ENCODE measurements at regions not wholly inside any gene's neighbourhood (a gene's known extent, or its start where the extent isn't known, plus 50 kb on each side); places are given as distances from the start of the nearest gene placed in this dataset.

DNA sequence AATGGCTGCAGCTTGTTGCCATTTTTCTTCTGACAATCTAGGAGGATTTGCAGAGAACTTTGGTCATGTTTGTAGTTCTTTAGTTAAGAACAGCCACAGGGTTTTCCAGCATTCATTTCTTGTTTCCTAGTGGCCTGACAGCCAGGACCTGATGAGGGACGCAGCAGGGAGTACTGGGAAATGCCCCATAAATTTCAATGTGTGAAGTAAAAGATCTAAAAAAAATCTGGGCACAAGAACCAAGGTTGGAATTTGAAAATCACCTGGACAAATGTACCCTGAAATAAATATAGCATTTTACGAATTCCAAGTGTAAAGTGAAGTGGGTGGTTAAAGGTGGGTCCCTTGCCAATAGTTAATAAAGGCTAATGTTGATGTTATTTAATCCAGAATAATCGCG is 195.0 kb downstream of the ZIC1 start:
- DNase-seq, result no peak

DNA sequence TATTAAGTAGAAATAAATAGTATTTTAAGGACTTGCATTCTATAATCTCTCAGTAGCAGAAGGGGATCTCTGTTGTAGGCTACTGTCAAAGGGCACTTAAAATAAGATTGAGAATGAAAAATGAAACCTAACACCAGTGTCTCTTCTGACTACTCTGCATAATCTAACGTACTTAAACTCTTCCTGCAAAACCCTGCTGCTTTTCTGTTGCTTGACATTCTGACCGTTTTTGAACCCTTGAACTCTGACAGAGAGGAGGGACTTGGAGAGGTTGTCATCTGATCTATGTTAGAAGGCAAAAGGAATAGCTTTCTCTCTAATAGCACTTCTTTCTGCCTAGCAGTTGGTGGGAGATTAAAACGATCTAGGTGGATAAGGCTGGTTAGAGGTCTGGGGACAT is 204.6 kb downstream of the ZIC1 start:
- DNase-seq, result no peak

DNA sequence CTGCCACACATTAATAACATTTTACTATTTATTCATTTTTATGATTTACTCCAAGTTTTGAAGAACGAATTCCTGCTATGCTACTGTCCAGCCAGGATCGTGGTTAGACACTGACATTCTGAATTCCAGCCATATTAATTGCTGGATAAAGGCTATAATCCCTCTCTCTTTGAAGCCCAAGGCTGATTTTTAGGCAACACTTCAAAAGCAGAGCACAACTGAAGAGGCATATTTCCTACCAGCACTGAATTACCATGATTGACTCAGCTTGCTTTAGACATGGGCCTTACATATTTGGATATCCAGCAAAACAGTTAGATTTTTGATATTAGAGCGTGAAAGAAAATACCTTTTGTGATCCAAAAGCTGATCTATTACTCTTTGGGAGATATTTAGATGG is 205.0 kb downstream of the ZIC1 start:
- DNase-seq, result no peak

DNA sequence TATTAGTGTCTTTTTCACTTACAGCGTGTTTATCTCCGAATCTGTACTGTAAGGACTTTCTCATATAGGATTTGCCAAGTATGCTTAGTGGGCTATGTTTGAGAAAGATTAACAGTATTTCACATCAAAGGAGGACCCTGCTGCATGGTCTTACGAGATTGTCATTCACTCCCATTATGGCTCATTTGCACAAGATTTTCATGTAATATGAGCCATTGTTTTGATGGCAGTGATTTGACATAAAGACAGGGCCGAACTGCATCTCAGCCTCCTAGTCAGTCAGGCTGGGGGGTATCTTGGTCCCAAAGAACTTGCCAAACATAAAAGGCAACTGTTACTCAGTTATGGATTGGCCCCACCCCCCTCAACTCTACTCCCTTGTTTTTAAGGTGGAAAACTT is 205.9 kb downstream of the ZIC1 start:
- no peak for DNase-seq

DNA sequence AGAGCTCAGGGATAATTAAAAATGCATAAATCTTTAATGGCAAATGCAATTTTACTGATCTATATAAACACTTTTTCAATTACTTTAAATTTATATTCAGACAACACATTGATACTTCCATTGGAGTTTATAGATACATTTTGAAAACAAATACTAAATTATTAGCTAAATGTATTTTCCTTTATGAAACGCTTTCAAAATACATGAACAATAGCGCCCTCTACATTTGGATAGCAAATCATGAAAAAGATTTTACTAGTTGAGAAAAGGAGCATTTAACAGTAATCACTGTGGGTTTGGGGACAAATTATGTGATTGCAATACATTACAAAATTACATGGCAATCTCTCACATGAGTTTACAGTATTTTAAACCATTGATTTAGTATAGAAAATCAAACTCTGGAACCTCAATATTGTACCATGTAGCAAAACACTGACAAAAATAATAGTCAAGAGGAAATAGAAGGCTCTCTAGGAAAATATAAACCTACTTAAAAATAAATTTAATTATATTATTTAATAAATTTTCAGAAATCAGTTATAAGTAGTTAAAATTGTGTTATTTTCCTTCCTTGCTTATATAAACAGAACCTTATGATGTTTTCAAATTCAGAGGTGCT is 207.9 kb downstream of the ZIC1 start:
- no peak for DNase-seq

DNA sequence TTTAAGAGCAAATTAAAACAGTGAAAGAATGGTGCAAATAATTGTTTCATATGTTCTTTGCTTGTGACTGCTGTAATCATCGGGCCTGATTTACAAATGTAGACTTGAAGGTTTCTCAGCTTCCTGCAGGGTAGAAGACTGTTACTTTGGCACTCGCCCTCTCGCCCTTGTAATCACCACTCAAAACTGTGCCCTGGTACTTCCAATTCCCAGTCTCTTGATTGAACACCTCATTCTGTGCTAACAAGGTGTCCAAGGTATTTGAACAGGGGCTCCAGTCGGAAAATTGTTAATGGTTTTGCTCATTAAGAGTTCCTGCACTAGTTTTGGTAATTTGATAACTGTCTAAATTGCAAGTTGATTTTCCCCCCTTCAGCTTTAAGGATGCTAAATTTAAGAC is 209.5 kb downstream of the ZIC1 start:
- DNase-seq, result no peak

DNA sequence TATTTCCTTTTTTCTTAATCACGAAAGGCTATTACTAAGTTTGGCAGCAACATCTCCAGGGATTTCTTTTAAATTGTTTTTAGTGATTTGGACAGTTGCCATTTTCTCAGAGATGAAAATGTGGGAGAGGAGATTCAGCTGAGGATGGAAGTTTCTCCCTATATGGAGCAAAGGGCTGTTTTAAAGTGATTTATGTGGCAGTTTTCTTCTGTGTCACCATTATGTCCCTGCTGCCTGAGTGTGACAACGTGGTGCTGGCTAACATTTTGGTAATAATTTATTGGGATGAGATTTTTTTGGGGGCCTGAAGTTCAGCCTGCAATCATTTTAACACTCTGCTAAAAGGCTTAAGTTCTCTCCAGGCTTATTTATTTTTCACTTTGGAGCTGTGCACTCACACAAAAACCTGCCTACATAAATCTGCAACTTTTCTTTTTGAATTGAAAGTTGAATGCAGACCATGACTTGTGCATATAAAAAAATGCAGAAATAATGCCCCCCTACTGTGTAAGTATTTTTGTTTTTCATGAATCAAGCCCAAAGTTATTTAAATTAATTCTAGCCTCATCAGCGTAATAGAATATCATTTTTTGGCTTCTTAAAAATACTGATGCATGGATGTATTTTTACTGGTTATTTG is 210.9 kb downstream of the ZIC1 start:
- no peak for DNase-seq

DNA sequence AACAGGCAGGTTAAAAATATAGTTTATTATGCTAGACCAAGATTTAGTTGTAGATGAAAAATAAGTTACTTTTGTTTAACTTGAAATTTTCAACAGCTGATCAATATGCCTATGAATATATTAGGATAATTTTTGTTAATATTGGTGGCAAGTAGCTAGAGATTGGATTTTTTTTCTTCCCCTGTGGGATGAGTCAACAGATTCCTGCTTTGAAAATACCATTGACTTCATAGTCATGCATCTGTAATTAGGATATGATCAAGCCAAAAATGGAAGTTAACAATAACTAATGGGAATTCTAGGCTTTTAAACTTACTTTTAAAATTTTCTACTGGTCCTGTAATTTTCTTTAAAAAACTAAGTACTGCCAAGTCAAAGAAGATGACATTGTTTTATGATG is 211.7 kb downstream of the ZIC1 start:
- DNase-seq, result no peak

DNA sequence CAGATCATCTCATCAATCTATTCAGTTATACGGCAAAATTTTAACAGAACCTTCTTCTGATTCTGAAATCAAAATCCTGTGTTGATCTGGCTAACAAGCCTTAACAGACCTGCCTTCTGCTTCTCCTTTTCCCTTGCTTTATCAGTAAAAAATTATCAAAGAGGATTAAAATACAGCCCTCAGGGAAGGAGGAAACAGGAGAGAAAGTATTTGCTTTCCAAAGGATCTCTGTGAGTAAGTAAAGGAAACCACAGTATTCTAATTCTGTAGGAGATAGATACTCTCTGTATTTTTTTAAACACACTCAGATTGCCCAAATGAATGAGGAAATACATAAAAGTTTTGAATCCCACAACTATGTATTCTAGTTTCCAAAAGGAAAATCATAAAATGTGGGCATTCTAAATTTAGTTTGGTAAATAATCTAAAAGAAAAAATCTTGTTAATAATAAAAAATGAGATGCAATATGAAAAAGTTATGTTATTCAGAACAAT is 221.8 kb downstream of the ZIC1 start:
- DNase-seq, result no peak

DNA sequence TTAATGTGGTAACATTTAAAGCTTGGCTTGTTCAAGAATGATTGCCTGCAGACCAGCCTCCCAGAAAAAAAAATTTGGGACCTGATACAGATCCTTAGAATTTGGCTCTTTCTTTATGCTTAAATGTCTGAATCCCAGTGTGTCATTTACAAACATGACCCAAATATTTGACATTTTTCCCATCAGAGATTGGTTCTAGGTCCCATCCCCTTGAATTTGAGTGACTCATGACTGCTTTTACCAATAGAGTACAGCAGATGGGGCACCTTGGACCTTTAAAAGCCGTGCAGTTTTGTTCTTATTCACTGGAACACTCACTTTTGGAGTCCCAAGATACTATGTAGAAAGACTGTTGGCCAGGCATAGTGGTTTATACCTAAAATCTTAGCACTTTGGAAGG is 231.6 kb downstream of the ZIC1 start:
- DNase-seq, result no peak

DNA sequence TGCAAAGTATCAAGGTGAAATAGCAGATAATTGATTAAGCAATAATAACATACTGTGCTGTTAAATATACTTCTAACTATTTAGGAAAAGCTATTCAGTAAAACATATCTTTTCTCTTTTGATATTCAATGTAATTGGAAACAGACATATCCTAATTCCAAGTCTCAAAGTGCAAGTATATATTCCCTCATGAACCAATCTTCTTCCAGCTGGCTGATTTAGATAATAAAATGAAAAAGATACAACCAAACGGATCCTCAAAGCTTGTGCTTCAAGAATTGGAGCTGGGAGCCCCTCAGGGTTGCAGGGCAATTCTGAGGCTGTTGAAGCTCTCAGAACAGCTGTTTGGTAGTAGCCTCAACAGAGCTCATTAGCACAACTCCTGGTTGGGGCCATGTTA is 236.6 kb downstream of the ZIC1 start:
- no peak for DNase-seq

DNA sequence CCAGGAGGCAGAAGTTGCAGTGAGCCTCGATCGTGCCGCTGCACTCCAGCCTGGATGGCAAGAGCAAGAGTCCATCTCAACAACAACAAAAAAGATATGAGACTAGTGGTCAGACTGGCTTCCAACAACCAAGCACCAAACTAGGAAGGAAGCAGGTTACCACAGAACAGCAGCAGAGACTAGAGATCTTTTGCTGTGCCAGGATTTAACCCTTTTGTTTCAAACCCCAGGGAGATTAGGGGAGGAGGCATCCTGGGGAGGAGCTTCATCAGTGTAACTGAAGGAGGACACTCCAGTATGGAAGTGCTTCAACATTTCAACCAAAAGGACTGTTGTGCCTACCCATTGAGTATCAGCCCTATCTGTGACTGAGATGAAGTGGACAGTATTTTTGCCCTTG is 240.3 kb downstream of the ZIC1 start:
- DNase-seq, result no peak

DNA sequence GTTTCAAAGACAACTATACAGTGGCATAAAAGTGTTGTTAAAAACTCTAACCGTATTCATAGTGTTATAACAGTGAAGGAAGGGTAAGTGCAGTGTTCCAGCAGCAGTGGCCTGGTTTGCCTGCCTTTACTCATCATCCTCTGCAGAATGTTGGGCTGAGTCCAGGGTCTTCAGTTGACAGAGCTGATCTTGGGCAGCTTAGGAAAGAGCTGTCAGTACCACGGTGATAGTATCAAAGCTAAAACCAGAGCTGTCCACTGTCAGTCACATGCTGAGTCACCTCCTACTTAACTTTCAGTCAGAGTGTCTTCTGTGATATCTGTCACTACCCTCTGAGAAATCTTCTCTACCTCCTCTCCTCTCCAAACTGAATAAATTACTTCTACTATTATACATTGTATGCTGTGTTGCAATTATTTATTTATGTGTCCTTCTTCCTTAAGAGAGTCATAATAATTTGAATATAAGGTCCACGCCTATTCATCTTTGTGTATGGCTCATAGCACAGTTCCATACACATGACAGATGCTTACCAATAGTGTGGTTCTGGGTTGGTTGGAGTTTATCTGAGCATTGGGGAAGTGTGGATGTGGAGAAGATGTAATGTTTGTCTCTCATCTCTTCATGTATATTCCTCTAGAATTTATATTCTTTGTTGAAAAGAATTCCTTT is 242.1 kb downstream of the ZIC1 start:
- DNase-seq, result no peak

DNA sequence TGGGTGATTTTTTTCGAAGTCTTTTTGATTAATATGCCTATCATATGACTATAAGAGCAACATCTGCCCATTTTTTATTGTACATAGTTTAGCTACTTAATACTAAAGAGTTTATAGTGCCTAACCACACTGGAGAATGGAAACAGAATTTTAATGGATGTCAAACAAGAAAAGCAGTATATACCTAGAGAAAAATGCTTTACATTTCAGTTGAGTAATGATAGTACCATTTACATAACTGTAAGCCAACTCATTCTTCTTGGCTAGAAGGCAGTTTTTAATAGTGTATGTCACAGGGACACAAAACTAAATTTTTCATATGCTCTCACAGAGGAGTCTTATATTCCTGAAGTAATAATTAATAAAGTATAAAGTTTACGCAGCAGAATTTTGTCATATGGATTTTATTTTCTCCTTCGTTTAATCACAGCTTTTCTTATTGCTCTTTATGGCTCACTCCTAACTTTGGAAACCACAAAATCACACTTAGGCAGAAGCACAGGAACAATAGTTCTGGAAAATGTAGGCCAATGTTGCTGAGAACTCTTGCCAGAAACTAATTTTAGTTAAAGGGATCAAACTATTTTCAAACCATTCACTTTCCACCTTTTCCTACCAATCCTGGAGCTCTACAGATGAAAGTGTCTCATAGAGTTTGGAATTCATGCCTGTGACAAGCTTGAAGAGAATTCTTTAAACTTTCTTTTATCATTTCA is 243.6 kb downstream of the ZIC1 start:
- no peak for DNase-seq

DNA sequence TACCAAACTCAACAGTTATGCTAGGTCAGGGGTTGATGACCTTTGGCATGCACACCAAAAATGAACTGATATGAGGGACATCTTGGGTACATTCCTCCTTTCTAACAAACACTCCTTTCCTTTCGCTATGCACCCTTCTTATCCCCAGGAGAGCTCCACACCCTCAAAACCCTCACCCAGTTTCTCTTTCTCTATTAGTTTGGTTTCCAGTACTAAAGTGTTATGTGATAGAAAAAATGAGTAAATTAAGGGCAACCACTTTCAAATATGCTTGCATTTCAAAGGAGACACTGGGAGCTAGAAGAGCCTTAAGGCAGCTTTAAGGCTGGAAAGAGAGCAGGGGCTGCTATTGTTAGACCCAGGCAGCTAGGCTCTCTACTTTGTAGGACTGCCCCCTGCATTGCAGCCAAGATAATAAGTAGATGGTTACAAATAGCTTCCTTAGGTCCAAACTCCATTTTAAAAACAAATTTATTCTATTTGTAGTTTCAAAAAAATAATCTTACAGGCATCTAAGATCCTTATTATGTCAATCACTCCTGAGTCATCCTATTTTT is 244.3 kb downstream of the ZIC1 start:
- DNase-seq, result no peak

DNA sequence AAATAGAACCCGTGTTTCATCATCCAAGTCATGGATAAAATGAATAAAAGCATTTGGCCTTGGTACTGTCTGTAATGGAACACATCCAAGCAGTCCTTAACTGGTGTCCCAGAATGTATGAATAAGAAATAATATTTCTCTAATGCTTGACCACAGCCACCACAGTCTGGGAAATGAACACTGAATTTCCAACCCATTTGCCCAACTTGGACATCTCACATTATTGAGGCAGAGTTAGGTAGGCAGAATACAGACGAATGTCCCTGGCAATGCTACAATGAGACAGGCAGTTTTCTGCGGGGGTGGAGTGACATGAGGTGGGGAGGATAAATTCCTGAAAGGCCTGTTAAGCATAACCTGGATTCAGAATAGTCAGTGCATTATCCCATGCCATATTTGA is 245.7 kb downstream of the ZIC1 start:
- no peak for DNase-seq

DNA sequence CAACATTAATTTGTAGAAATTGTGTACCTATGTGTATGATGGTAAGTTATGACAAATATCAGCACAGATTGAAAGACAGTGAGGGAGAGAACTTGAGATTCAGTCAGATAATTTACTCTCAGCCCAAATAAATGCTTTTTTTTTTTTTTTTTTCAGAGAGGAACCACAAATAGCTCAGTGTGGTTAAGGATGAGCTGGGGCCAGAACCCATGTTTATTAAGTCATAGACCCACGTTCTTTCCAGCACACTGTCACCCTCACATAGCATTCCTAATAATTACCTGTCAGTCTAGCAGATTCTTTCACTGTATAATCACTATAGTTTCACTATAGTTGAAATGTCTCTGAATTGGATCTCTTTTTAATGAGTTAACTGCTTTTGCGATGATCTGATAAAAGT is 246.1 kb downstream of the ZIC1 start:
- DNase-seq, result no peak

DNA sequence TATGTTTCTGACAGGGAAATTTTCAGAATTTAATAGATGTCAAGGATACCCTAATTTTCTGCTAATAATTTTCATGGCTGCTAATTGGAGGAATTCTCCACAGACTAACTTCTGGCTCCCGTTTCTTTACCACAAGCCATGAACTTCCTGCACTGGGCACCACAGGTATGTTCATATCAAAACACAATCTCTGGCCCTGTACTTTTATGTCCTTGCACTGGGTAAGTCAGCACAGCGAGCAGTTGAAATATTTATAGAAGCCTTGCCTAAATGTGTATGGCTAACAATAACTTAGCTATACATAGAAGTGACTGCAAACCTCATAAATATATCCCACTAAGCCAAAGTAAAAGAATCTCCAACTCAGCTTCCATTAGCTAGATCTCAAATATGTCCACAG is 246.9 kb downstream of the ZIC1 start:
- DNase-seq, result no peak

DNA sequence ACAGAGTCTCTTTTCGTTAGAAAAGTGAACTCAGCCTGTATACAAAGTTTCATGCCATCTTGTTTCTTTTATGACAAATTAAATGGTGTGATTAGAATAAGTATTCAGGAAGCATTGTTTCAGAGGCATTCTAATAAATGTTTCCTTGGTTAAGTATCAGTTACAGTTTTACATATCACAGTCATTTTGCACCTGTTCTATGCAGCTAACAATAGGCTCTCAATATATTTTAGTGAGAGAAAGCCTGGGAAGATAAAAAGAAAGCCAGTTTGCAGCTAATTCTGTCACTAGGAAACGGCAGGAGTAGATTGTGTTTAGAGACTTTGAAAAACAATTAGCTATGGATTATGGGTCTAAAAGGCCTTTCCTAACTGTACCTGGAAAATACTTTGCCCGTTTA is 252.8 kb downstream of the ZIC1 start:
- no peak for DNase-seq

DNA sequence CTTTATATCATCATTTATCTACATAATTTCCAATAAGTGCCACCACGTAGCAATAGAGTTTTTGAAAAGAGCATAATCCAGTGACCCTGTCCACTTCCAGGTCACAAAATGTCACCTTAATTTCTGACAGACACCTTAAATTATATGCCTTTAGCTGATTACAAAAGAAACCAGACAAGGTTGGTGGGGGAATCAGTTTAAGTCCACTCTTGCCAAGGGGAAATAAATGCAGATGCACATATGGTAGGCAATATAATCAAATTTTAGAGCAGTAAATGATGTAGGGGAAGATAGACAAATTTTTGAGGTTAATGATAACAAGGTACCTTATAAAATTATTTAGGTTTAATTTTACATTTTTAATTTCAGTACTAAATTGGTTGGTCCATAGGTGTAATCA is 253.5 kb downstream of the ZIC1 start:
- DNase-seq, result no peak

DNA sequence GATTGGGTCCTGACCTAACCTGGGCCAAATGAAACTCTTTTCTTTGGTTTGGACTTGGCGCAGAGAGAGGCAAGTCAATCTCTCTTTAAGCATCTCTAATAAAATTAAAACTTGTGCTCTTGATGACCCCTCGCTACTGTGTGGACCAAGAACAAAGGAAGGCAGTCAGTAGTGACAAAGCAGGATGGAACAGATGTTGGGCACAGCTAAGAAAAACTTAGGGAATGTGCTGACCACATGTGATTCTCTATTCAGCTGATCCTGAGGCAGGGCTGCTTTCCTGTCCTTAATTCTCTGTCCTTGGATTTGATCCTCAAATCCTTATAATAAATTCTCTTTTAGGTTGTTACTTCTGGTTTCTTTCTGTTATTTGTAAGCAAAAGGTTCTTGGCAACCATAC is 259.9 kb downstream of the ZIC1 start:
- DNase-seq, result no peak

DNA sequence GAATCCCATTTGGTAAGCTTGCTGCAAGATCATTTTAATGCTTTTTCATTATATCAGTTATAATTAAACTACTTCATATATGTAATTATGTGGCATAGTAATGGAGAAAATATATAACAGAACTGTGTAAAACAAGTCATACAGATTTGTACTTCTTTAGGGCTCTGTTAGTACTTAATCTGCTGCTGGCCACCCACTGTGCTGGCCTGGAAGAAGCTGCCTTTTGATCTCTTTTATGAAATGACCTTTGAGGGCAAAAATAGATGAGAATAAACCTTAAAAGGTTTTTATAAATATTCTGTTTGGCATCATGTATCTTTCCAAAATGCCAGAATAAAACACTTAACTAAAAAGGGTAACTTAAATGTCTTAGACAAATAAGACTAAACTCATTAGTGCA is 262.9 kb downstream of the ZIC1 start:
- DNase-seq, result no peak

DNA sequence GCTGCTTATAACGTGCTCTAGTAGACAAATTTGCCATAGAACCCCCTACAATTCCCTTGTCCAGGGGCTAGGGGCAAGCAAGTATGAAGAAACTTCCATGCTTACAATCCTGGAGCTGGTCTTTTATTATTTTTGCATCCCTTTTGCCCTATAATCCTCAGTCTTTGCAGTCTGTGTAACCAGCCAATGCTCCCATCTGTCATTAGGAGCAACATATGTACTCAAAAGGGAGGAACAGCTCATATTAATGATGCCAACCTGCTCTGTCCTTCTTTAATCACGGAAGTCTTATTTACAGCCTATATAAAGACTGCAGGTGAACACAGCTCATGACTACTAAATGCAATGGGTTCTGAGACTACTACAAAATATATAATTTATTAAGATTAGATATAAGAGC is 263.3 kb downstream of the ZIC1 start:
- no peak for DNase-seq

DNA sequence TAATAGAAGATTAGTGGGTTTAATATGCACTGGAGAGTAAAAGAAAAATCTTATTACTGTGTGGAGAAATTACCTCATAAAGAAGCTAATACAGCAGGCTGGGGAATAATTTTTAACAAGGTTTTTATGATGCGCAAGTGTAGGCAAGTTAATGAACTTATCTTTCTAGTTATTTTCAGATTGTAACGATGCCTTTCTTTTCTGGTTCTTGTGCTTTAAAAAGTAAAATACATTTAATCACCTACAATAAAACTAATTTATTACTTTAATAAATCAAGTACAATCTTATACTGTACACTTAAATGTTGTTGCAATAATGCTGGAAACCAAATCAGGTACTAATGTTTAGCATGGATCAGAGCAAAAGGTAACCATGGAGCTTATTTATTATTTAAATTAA is 266.6 kb downstream of the ZIC1 start:
- no peak for DNase-seq

Measured in activated T-cell treated with anti-CD3 and anti-CD28 coated beads, Interleukin-2, amount 50 U/mL, for 48 hours (primary cell).